Liver (tissue), 3 donors: ENCODE measurements at regions not wholly inside any gene's neighbourhood (a gene's known extent, or its start where the extent isn't known, plus 50 kb on each side); places are given as distances from the start of the nearest gene placed in this dataset.

Source experiments
- ATF3 ChIP-seq: IDR thresholded peaks from 2 replicates; pipeline ENCODE4 v1.6.1; 2016; ENCODE audit warnings: antibody characterized with exemption
- CTCF ChIP-seq: fragments of 150-350 bp; IDR thresholded peaks from 2 replicates; pipeline ENCODE4 v1.5.1; 2017; ENCODE audit warnings: improper control_type of control experiment, low read depth, low read length; ENCODE audit not compliant: missing input control
- EGR1 ChIP-seq, 2 donors: IDR thresholded peaks; 2 replicates each; pipeline ENCODE4 v1.6.1; 2016 to 2018; ENCODE audit warnings: antibody characterized with exemption in 2 of 2, low read depth in 2 of 2
- GABPA ChIP-seq, 2 donors: IDR thresholded peaks in 1 of 2; conservative IDR thresholded peaks in 1 of 2; 2 replicates each; pipeline ENCODE4 v1.6.1; 2016; ENCODE audit warnings: antibody characterized with exemption in 2 of 2, mild to moderate bottlenecking in 1 of 2, moderate library complexity in 1 of 2
- HNF4A ChIP-seq, 2 donors: conservative IDR thresholded peaks; 2 replicates each; pipeline ENCODE4 v1.6.1; 2016; ENCODE audit warnings: antibody characterized with exemption in 2 of 2, mild to moderate bottlenecking in 2 of 2
- MAX ChIP-seq: IDR thresholded peaks from 2 replicates; pipeline ENCODE4 v1.6.1; 2016; ENCODE audit warnings: antibody characterized with exemption
- RAD21 ChIP-seq, 2 donors: IDR thresholded peaks; 2 replicates each; pipeline ENCODE4 v1.6.1; 2016; ENCODE audit warnings: antibody characterized with exemption in 2 of 2, mild to moderate bottlenecking in 2 of 2
- YY1 ChIP-seq: IDR thresholded peaks from 2 replicates; pipeline ENCODE4 v1.6.1; 2016; ENCODE audit warnings: antibody characterized with exemption, mild to moderate bottlenecking
- ZBTB33 ChIP-seq: IDR thresholded peaks from 2 replicates; pipeline ENCODE4 v1.6.1; 2016; ENCODE audit warnings: antibody characterized with exemption
- donor health status: healthy.
- donor health status: healthy.

DNA sequence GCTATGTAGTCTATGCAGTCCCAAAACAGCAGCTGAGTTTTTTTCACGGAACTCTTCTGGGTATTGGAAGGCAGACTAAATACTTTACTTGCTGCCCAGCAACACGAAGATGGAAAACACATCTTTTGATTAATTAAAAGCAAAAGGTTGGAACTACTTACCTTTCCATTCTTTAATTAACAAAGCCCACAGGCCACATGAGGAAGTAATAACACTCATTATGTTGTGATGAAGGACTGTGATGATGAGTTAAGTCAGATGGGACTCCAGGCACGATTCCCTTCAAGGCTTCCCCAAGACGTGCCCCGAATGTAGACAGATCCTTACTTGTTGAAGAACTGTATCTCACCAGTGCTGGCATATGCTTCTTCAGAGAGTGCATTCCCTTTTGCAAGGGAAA, 129.0 kb downstream of the WIF1 start:
- TF ChIP-seq CTCF, result no peak
- no peak for TF ChIP-seq GABPA (IDR thresholded peaks at IDR 0.05 in 1 of 2, conservative IDR thresholded peaks at IDR 0.05 in 1 of 2)
- no peak for TF ChIP-seq ZBTB33
- TF ChIP-seq MAX, result no peak
- TF ChIP-seq YY1, result no peak
- TF ChIP-seq ATF3, result no peak
- TF ChIP-seq RAD21 (IDR thresholded peaks at IDR 0.05), result no peak
- no peak for TF ChIP-seq EGR1 (IDR thresholded peaks at IDR 0.05; ENCODE audit: low read depth in 2 of 2)
- no peak for TF ChIP-seq HNF4A (conservative IDR thresholded peaks at IDR 0.05)
